PC-9 (cell line): ENCODE measurements at regions not wholly inside any gene's neighbourhood (a gene's known extent, or its start where the extent isn't known, plus 50 kb on each side); places are given as distances from the start of the nearest gene placed in this dataset.

Experiments used
- BruUV-seq: library from RNA; stranded (reverse); fragments of 400-500 nt; replicated peaks from 2 replicates; lab custom pipeline; 2021; lab: Mats Ljungman, UMichigan
- CTCF ChIA-PET: fragments of 300-600 bp; sonication (Branson Sonifier 250); formaldehyde crosslinking; loops from one replicate; lab custom pipeline; 2022; ENCODE audit warnings: antibody characterized with exemption; lab: Charles Lee
- POLR2A ChIA-PET: fragments of 300-600 bp; sonication (Branson Sonifier 250); formaldehyde crosslinking; loops from one replicate; lab custom pipeline; 2022; ENCODE audit warnings: antibody characterized with exemption; ENCODE audit not compliant: unreplicated experiment; lab: Charles Lee
- DNase-seq, 2 experiments: peaks; one replicate each; pipeline versions ENCODE4 v3.0.0 to v3.0.0-alpha.2; 2015 to 2022; ENCODE audit warnings: mixed read lengths in 1 of 2
- H2AFZ ChIP-seq: fragments of 200-600 bp; sonication (generic); 2 replicates; pipeline ENCODE4 v1.8.1; 2017; ENCODE audit warnings: antibody characterized with exemption
- H3F3A ChIP-seq: fragments of 200-600 bp; sonication (generic); 2 replicates; pipeline ENCODE4 v1.8.1; 2017; ENCODE audit warnings: antibody characterized with exemption, mild to moderate bottlenecking, low read depth; ENCODE audit not compliant: insufficient read depth
- H3K27ac ChIP-seq: fragments of 200-600 bp; sonication (generic); 2 replicates; pipeline ENCODE4 v1.6.1; 2016; ENCODE audit warnings: mixed run types
- H3K27me3 ChIP-seq: fragments of 200-600 bp; sonication (generic); 2 replicates; pipeline ENCODE4 v1.6.1; 2016; ENCODE audit warnings: low read depth, mixed run types; ENCODE audit not compliant: insufficient read depth
- H3K36me3 ChIP-seq: fragments of 200-600 bp; sonication (generic); 2 replicates; pipeline ENCODE4 v1.6.1; 2016; ENCODE audit warnings: low read depth, mixed run types
- H3K4me1 ChIP-seq: fragments of 200-600 bp; sonication (generic); replicated peaks from 2 replicates; pipeline ENCODE4 v1.6.1; 2016; ENCODE audit warnings: mixed run types; ENCODE audit not compliant: insufficient read depth
- H3K4me2 ChIP-seq: fragments of 200-600 bp; sonication (generic); 2 replicates; pipeline ENCODE4 v1.6.1; 2017; ENCODE audit warnings: mixed run types
- H3K4me3 ChIP-seq: fragments of 200-600 bp; sonication (generic); 2 replicates; pipeline ENCODE4 v1.6.1; 2016; ENCODE audit warnings: mixed run types
- H3K79me2 ChIP-seq: fragments of 200-600 bp; sonication (generic); 2 replicates; pipeline ENCODE4 v1.6.1; 2017; ENCODE audit warnings: low read depth, mixed run types
- H3K9me2 ChIP-seq: fragments of 200-600 bp; sonication (generic); 2 replicates; pipeline ENCODE4 v1.8.1; 2017; ENCODE audit warnings: mild to moderate bottlenecking; ENCODE audit not compliant: insufficient read depth
- H3K9me3 ChIP-seq: fragments of 200-600 bp; sonication (generic); 2 replicates; pipeline ENCODE4 v1.8.1; 2016; ENCODE audit warnings: low read depth; ENCODE audit not compliant: insufficient read depth
- H4K20me1 ChIP-seq: fragments of 200-600 bp; sonication (generic); 2 replicates; pipeline ENCODE4 v1.8.1; 2017; ENCODE audit not compliant: insufficient read depth
- EZH2 ChIP-seq: fragments of 200-600 bp; sonication (generic); IDR thresholded peaks from 2 replicates; pipeline ENCODE4 v1.8.0; 2017; ENCODE audit warnings: antibody characterized with exemption, low read depth
- intact Hi-C: fragments of 100-400 bp; cut with micrococcal nuclease; formaldehyde crosslinking; loops from one replicate; pipeline ENCODE4 v1.10.0; 2022; ENCODE audit not compliant: unreplicated experiment
- TF ChIP-seq, protein P1 (sequence below): fragments of 200-600 bp; sonication (generic); conservative IDR thresholded peaks from 2 replicates; pipeline ENCODE4 v1.6.1; 2017; ENCODE audit warnings: mixed run types, antibody characterized with exemption, mild to moderate bottlenecking, moderate library complexity

DNA sequence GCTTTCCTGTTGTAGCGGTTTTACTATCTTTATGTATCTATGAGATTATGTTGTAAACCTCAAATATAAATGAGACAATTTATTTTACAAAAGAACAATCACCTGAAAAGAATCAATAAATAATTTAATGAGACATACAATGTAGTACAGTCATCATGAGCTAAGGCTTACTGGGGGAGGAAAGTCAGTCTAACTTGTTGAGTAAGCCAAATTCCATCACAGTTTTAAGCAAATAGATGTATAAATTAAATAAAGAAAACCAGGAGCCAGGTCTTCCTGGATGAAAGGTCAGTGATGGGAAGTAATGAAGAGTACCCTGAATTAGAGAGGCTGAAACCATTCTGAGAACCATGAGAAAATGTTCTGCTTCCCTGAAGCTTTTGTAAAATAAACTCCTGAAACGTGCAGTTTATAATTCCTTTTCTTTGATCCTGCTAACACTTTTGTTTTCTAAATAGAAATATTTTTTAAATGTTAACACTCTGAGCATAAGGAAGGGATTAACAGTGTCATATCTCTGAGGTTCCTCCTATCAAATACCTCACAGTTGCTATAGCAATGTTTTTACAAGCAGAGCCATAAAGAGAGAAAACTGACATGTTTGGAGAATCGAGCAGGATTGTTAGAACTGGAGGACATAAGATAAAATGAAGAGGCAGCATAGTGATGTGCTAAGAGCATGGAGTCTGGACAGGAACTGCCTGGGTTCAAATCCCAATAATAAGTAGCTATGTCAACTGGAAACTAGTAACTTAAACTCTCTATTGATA, 444.9 kb upstream of the FOXG1 start:
- BruUV-seq, result no TSS peak
- ChIA-PET POLR2A (no interaction called here), CTCF (no interaction called here)
- no peaks in the 10 kb centered on the region for H3F3A ChIP-seq
- H3K4me3 ChIP-seq, result no peak overlapping the region
- no peaks in the 10 kb centered on the region for H3K27me3 ChIP-seq
- intact Hi-C loops, result no loop called here
- H4K20me1 ChIP-seq, result no peaks in the 10 kb centered on the region
- H3K36me3 ChIP-seq, result no peaks in the 10 kb centered on the region
- H3K4me2 ChIP-seq, result no peak overlapping the region
- TF ChIP-seq, protein P1, sequence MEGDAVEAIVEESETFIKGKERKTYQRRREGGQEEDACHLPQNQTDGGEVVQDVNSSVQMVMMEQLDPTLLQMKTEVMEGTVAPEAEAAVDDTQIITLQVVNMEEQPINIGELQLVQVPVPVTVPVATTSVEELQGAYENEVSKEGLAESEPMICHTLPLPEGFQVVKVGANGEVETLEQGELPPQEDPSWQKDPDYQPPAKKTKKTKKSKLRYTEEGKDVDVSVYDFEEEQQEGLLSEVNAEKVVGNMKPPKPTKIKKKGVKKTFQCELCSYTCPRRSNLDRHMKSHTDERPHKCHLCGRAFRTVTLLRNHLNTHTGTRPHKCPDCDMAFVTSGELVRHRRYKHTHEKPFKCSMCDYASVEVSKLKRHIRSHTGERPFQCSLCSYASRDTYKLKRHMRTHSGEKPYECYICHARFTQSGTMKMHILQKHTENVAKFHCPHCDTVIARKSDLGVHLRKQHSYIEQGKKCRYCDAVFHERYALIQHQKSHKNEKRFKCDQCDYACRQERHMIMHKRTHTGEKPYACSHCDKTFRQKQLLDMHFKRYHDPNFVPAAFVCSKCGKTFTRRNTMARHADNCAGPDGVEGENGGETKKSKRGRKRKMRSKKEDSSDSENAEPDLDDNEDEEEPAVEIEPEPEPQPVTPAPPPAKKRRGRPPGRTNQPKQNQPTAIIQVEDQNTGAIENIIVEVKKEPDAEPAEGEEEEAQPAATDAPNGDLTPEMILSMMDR, result no peak
- no peak for TF ChIP-seq EZH2
- no peaks in the 10 kb centered on the region for H3K9me2 ChIP-seq
- H2AFZ ChIP-seq, result no peak overlapping the region
- H3K27ac ChIP-seq, result no peak overlapping the region
- no peaks in the 10 kb centered on the region for H3K79me2 ChIP-seq
- H3K9me3 ChIP-seq, result no peaks in the 10 kb centered on the region
- DNase-seq, result no peak
- H3K4me1 ChIP-seq, result no peaks in the 10 kb centered on the region

DNA sequence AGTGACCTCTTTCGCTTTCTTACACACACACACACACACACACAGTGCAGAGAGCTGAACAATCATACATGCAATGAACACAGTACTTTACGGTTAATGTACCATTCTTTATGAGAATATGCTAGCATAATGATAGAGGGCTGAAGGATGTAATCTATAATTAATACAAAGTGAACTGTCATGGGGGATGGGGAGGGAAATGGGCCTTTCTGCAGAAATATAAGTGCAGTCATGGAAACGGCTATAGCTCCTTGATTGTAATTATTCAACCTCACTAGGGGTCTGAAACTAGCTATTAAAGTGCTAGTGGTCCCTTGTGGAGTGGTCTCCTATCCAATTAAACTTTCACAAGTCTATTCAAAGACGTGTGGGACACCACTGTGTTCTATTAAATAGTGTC, 443.2 kb upstream of the FOXG1 start:
- Histone ChIP-seq H3K27me3 (no peaks in the 10 kb centered on the region), H3K9me2 (no peaks in the 10 kb centered on the region), H3K4me3 (no peak overlapping the region), H3K4me1 (no peaks in the 10 kb centered on the region), H3K9me3 (no peaks in the 10 kb centered on the region), H3F3A (no peaks in the 10 kb centered on the region), H4K20me1 (no peaks in the 10 kb centered on the region), H3K27ac (no peak overlapping the region), H3K79me2 (no peaks in the 10 kb centered on the region), H3K4me2 (no peak overlapping the region), H3K36me3 (no peaks in the 10 kb centered on the region), H2AFZ (no peak overlapping the region)
- ChIA-PET CTCF (no interaction called here), POLR2A (interaction anchor here (0.6 kb wide), 1 partner anchor 76 kb away, joined by 6 read pairs; no protein-coding TSS in a partner anchor)
- TF ChIP-seq, protein P1, result no peak
- no peak for TF ChIP-seq EZH2
- no TSS peak for BruUV-seq
- no peak for DNase-seq
- intact Hi-C loops, result no loop called here

DNA sequence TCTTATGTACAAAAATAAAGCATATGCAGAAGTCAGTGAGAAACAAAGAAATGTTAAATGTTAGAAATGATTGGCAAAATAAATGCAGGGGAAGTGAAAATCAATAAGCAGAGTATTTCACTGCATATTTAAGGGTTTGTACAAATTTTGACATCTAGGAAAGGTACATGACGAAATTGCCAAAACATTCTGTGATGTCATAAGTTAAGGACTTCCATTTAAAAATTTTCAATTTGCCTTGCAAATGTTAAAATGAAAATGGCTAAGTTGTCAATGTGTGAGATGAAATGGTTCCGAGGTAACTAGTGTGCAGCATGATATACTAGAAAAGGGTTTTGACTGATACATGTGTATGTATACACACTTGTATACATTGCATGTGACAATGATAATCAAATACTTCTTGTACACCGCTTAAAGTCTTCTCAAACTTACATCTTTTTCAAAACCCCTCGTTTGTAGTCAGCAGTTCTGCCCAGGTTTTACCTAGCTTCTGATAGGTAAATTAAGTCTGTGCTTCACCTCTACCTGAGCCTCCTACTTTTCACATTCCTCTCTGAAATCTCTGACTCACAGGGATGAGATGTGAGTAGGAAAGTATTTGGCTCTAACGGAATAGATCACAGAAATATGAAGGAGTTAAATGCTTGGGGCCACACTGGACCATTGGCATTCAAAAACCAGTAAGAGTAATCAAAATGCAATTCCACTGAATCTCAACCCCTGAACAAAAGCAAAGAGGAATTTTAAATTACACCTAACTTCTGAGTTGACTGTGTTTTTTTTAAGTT, 442.4 kb upstream of the FOXG1 start:
- Histone ChIP-seq H3K36me3 (no peaks in the 10 kb centered on the region), H3F3A (no peaks in the 10 kb centered on the region), H3K9me2 (no peaks in the 10 kb centered on the region), H3K4me2 (no peak overlapping the region), H3K27ac (no peak overlapping the region), H3K9me3 (no peaks in the 10 kb centered on the region), H3K27me3 (no peaks in the 10 kb centered on the region), H2AFZ (no peak overlapping the region), H3K4me1 (no peaks in the 10 kb centered on the region), H4K20me1 (no peaks in the 10 kb centered on the region), H3K4me3 (no peak overlapping the region), H3K79me2 (no peaks in the 10 kb centered on the region)
- intact Hi-C loops, result no loop called here
- TF ChIP-seq, protein P1, result no peak
- no peak for TF ChIP-seq EZH2
- ChIA-PET CTCF (no interaction called here), POLR2A (no interaction called here)
- no peak for DNase-seq
- BruUV-seq, result no TSS peak
